GM19463 (cell line): ENCODE measurements at regions not wholly inside any gene's neighbourhood (a gene's known extent, or its start where the extent isn't known, plus 50 kb on each side); places are given as distances from the start of the nearest gene placed in this dataset.
A peak's percentile ranks its signal among the peaks of the same experiment; 100 is the strongest.
"Not testable (repeated sequence)": the region's sequence is repeated elsewhere in the genome, so short reads cannot be mapped to it uniquely, and the experiment has no call there.

Experiments
- ATAC-seq: cut with Tn5 transposase; IDR thresholded peaks from one replicate; pipeline ENCODE4 v1.9.1; 2021; ENCODE audit warnings: mild to moderate bottlenecking, moderate library complexity; ENCODE audit not compliant: unreplicated experiment

DNA sequence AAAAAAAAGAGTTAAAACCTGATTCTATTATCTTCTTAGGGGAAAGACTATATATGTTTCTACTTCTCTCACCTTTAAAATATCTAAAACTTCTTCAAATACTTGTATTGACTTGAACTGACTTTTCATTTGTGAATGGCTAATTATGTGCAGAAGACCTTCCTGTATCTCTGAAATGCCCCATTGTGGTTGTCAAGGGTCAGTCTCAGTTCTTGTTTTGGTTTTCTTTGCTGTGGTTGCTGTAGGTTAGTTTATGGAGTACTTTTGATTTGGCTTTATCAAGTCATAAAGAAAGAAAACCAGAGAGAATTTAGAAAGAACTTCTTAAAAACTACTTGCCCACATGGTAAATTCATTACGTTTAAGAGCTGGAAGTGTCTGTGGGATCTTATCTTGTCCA is 345.3 kb upstream of the POU1F1 start:
- ATAC-seq, result peak; percentile 92

DNA sequence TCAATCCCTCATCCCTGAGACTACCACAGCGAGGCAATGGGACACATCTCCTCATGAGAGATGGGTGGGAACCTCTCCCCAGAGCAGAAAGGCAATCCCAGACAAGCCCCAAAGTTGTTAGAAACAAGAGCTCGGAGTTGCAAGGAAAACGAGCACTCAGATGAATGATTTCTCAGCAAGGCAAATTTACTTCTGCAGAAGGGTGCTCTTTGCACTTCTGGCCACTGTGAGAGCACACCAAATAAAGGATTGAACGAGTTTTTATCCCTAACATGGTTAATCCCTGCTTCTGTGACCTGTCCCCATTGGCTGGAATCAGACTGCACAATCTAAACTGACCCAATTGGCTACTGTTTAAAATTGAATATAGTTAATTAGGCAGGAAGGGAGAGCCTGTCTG is 339.1 kb upstream of the POU1F1 start:
- ATAC-seq, result no peak

GRCh38 chr3:87614998-87615397 is 338.6 kb upstream of the POU1F1 start:
- no peak for ATAC-seq

- no peak for ATAC-seq
Measured at GRCh38 chr3:87607234-87607633, 330.9 kb upstream of the POU1F1 start.

GRCh38 chr3:87595798-87596197 is 319.4 kb upstream of the POU1F1 start:
- no peak for ATAC-seq

DNA sequence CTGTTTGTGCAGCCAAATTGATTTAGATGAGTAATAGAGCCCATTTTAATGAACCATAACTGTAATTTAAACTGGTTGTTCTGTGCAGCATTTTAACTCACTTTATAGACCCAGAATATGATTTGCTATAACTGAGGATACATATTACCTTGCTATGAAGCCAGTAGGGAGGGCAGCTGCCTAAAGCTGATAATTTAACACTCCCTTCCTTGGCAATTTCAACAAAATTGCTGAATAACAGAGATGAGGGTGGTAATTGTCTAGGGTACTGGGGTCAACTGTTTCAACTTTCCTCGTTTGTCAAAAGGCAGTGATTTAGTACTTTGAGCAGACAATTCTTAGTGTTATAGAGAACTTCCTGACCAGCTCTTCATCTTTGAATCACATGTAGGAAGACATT is 304.9 kb upstream of the POU1F1 start:
- no peak for ATAC-seq

DNA sequence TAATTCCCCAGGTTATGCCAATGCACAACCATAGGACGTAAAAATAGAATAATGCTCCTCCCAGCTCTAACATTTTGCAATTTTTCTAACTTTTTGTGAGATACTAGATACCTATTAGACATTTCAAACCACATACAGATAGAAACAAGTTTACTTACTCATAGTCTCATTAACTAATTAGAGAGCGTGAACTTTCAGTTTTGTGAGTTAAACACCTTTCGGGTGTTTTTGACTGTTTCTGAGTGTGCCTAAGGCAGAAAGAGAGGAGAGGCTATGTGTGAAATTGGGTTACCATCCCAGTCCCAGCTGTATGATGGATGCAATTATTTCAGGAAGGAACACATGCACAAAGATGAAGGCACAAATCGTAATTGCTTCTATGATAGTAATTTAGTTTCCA is 300.4 kb upstream of the POU1F1 start:
- ATAC-seq, result no peak

DNA sequence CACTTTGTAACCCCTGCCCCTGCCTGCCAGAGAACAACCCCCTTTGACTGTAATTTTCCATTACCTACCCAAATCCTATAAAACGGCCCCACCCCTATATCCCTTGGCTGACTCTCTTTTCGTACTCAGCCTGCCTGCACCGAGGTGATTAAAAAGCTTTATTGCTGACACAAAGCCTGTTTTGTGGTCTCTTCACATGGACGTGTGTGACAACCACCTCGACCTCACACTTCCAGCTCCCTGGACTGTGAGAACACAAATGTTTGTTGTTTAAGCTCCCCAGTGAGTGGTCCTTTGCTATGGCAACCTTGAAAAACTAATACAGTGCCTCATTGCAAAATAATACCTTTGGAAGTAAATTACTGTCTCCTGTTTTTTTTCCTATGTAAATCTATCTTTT is 299.2 kb upstream of the POU1F1 start:
- no peak for ATAC-seq

DNA sequence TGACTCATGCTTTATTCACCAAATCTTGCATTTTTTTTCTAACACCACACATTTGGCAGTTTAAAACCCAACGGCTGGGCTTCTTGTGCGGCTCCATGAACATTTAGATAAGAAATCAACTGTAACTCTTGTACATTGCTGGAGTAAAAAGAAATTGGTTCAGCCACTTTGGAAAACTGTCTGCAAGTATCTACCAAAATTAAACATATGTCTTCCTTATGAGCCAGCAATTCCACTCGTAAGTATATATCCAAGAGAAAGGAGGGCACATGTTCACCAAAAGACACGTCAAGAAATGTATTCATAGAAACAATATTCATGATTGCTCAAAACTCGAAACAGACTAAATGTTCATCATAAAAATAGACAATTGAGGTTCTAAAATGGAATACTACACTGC is 291.9 kb upstream of the POU1F1 start:
- no peak for ATAC-seq

DNA sequence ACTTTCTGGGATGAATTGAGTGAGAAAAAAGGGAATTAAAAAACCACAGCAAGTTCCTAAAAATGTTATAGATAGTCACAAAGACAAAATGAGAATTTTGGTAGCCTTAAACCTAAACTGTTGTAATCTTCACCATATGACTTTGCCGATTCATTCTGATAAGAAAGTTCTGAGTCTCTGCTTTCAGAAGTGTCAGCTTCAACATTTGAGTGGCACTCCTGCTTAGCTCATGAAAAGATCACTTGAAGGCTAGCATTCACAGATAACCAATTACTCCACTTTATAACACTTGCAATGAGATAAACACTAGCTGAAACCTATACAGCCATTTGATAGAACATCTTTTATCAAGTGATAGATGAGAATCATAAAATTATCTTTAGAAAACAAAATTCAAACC is 288.1 kb upstream of the POU1F1 start:
- no peak for ATAC-seq

GRCh38 chr3:87563712-87564111 is 287.3 kb upstream of the POU1F1 start:
- ATAC-seq, result no peak

GRCh38 chr3:87558492-87558891 is 282.1 kb upstream of the POU1F1 start:
- no peak for ATAC-seq

DNA sequence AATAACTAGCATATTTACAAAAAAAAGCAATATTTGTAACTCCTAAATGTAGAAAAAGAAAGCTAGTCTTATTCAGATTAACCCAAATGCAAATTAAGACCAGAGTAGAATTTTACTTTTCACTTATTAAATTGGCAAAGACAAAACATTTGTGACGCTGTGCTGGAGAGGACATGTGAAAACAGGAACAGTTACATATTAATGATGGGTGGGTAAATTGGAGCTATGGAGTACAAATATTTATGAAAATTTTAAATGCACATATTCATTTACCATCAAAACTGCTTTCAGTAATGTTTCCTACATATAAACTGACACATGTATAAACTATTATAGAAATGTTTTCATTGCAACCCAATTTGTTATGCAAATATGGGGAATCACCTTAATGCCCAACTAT is 278.9 kb upstream of the POU1F1 start:
- ATAC-seq, result no peak

DNA sequence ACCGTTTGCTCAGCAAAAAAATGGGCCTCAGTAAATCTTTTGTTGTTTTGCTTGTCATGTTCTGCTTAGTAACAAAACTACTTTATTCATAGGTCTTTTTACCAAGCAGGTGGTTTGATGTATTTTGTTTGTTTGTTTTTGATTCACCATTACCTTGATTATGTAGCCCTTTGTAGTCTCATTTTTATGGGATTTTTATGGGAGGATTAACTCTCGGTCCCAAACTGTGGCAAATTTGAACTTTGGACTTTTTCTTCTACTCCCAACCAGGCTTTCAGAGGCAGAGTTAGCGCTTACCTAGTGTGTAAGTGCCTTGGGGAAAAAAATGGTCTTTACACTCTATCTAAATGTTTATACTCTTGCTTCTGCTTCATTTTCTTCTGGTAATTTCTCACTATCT is 276.7 kb upstream of the POU1F1 start:
- no peak for ATAC-seq

- no peak for ATAC-seq
Measured at GRCh38 chr3:87550892-87551291, 274.5 kb upstream of the POU1F1 start.

DNA sequence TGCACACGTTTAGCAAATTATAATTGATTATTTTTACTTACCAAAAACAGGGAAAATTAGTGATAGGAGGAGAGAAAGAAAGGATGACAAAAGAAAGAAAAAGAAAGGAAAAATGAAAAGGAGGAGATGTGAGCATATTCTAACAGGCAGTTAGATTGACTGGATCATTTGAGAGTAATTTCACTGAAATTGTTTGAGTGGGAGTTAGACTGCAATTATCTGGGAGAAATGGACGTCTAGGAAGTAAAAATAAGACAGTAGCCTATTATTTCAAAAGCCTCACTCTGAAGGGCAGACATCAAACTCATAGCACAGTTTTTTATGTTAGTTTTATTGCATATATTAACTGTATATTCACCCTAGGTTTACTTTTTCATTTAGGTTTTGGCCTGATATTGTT is 272.8 kb upstream of the POU1F1 start:
- no peak for ATAC-seq

DNA sequence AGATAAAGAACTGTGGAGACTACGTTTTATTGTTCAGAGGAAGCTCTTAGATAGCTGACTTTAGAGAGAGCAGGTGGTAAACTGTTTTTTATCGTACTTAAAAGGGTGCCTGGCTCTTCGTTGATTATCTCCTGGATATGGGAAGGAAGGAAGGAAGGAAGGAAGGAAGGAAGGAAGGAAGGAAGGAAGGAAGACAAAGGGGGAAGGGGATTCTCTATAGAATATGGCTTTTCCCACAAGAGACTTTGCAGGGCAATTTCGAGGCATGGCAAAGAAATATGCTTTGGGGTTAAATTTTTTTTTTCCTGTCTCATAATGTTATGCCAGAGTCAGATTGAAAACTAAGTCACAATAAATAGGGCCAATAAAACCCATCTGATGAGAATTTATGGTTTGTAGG is 271.9 kb upstream of the POU1F1 start:
- ATAC-seq, result no peak

DNA sequence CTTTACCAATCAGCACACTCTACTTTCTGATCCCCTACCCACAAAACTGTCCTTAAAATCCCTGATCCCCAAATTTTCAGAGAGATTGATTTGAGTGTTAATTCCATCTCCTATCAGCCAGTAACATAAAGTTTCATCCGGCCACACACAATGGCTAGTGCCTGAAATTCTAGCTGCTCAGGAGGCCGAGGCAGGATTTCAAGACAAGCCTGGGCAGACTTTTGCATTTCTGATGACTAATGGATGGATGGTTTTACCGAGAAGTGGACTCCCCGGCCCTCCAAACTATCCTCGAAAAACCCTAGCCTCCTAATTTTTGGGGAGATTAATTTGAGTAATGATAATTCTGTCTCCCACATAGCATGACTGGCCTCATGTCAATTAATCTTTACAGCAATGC is 269.8 kb upstream of the POU1F1 start:
- no peak for ATAC-seq

DNA sequence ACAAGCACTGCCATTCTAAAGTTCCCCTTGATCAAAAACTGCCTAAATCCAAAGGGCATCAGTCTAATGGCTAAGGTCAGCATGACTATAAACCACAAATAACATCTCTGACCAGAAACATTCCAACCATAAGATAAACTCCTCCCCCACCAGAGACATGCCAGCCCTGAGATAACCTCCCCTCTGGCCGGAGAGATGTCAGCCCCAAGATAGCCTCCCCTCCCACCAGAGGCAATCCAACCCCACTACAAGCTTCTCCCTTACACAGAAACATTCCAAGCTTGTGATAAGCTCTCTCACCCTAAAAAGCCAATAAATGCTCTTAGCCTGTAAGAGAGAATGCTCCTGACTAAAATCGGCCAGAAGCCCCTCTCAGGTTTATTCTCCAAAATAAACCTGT is 267.0 kb upstream of the POU1F1 start:
- not testable (repeated sequence) for ATAC-seq

DNA sequence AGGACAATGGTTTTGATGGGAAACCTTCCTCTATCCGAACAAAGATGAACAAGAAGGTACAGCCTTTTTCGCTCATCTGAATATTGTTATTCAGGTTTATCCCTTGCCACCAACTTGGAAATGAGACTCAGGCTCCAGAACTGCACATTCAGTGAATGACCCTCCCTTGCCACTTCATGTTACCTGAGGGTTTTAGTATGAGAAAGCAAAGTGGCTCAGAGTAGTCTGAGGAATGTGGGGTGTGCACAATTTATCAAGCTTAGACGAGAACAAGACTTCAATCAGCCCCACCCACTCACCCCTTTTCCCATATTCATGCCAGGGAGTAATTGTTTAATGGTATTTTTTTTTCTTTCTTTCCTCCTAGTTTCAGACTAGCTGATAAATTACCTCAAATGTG is 265.3 kb upstream of the POU1F1 start:
- no peak for ATAC-seq

GRCh38 chr3:87538722-87539121 is 262.3 kb upstream of the POU1F1 start:
- ATAC-seq, result not testable (repeated sequence)

DNA sequence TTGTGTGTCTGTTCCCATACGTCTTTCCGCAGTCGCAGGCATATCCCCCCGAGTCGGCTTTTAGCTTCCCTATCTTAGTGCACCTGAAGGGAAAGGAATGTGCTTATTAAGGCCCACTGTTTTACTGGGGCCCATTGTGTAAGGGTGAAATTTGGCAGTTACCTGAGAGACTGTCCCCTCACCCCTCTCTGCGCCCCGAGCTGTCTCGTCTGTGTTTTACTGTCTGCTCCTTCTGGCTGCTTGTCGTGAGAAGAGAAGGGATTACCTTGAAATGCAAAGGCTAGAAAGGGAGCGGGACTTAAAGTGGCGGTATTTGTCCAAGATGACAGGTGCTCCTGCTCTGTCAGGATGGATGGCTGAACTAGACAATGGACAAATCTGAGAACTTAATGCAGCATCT is 233.0 kb upstream of the POU1F1 start:
- ATAC-seq, result no peak

DNA sequence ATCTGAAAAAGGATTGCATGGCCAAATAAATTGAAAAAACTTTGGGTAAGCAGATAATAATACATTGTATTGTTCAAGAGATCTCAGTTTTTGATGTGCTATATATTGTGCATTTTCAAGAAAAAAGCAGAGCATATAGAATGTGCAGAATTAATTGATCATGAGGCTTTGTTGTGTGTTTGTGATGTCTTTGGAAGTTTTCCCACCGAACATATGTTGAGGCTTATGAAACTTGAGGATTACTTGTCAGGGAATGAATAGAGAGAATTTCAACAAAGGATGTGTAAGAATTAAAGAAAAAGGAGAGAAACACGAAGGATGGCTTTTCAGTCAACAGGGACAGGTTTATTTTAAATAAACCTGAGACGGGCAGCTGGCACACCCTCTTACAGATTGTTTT is 232.5 kb upstream of the POU1F1 start:
- ATAC-seq, result no peak

DNA sequence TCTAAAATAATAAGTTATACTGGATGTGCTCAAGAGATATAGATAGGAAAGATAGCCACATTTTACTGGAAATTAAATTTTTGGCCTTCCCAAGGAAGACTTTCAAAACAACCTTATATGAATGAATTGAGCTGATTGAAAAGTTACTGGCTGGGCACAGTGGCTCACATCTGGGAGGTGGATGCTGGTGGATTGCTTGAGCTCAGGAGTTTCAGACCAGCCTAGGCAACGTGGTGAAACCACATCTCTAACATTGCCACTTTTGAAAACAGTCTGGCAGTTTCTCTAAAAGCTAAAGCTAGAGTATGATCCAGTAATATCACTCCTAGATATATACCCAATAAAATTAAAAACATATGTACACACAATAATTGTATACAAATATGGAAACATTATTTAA is 231.4 kb upstream of the POU1F1 start:
- ATAC-seq, result no peak
